WTC11 (cell line): ENCODE measurements at regions not wholly inside any gene's neighbourhood (a gene's known extent, or its start where the extent isn't known, plus 50 kb on each side); places are given as distances from the start of the nearest gene placed in this dataset.
"Not testable (repeated sequence)": the region's sequence is repeated elsewhere in the genome, so short reads cannot be mapped to it uniquely, and the experiment has no call there.

Source experiments
- ATAC-seq: fragments of 200-7000 bp; cut with Tn5 transposase; 2 replicates; pipeline ENCODE4 v1.10.0; 2021; ENCODE audit warnings: mild to moderate bottlenecking, moderate library complexity
- CTCF ChIA-PET: fragments of 300-600 bp; sonication (Branson Sonifier 250); formaldehyde crosslinking; loops from one replicate; lab custom pipeline; 2021; ENCODE audit warnings: antibody characterized with exemption; lab: Charles Lee
- POLR2A ChIA-PET: fragments of 350-600 bp; sonication (Branson Sonifier 250); formaldehyde crosslinking; loops from one replicate; lab custom pipeline; 2021; ENCODE audit warnings: antibody characterized with exemption; lab: Charles Lee
- DNase-seq: peaks from one replicate; pipeline ENCODE4 v3.0.0; 2021; ENCODE audit warnings: low spot score
- H3K27ac Mint-ChIP-seq: 2 replicates; pipeline ENCODE4 v1.8.0; 2021; ENCODE audit warnings: mixed read lengths
- H3K27me3 Mint-ChIP-seq: 2 replicates; pipeline ENCODE4 v1.8.0; 2021; ENCODE audit warnings: low read depth, mild to moderate bottlenecking, moderate library complexity, mixed read lengths
- H3K36me3 Mint-ChIP-seq: 2 replicates; pipeline ENCODE4 v1.8.0; 2021; ENCODE audit warnings: mixed read lengths
- H3K4me1 Mint-ChIP-seq: 2 replicates; pipeline ENCODE4 v1.8.0; 2022; ENCODE audit warnings: mixed read lengths
- H3K4me3 Mint-ChIP-seq: 2 replicates; pipeline ENCODE4 v1.8.0; 2021; ENCODE audit warnings: mild to moderate bottlenecking, moderate library complexity, mixed read lengths
- H3K9me3 Mint-ChIP-seq: 2 replicates; pipeline ENCODE4 v1.8.0; 2021; ENCODE audit warnings: mixed read lengths
- E2F4 ChIP-seq: sonication (generic); formaldehyde crosslinking; IDR thresholded peaks from 2 replicates; pipeline ENCODE4 v1.8.1; 2022; ENCODE audit warnings: low read depth, mild to moderate bottlenecking, moderate library complexity, missing genetic modification reagents, borderline replicate concordance
- E2F5 ChIP-seq: sonication (generic); formaldehyde crosslinking; IDR thresholded peaks from 2 replicates; pipeline ENCODE4 v1.8.1; 2022; ENCODE audit warnings: mild to moderate bottlenecking, moderate library complexity, missing genetic modification reagents
- GABPB1 ChIP-seq: sonication (generic); formaldehyde crosslinking; IDR thresholded peaks from 2 replicates; pipeline ENCODE4 v1.8.1; 2023; ENCODE audit warnings: mild to moderate bottlenecking, missing genetic modification reagents
- HMGA2 ChIP-seq: fragments of 250-450 bp; sonication (Bioruptor Pico); IDR thresholded peaks from 2 replicates; pipeline ENCODE4 v1.4.0; 2021; ENCODE audit warnings: mild to moderate bottlenecking, moderate library complexity
- IRF2 ChIP-seq: sonication (generic); formaldehyde crosslinking; IDR thresholded peaks from 2 replicates; pipeline ENCODE4 v1.8.0; 2022; ENCODE audit warnings: low read depth, missing genetic modification reagents, borderline replicate concordance
- MXD4 ChIP-seq: fragments of 250-450 bp; sonication (Bioruptor Pico); IDR thresholded peaks from 2 replicates; pipeline ENCODE4 v1.8.0; 2021; ENCODE audit warnings: mild to moderate bottlenecking, moderate library complexity, borderline replicate concordance
- SMAD3 ChIP-seq: sonication (generic); formaldehyde crosslinking; IDR thresholded peaks from 2 replicates; pipeline ENCODE4 v1.8.0; 2022; ENCODE audit warnings: missing genetic modification reagents, mild to moderate bottlenecking, borderline replicate concordance
- SMAD4 ChIP-seq: sonication (generic); formaldehyde crosslinking; IDR thresholded peaks from 2 replicates; pipeline ENCODE4 v1.8.0; 2022; ENCODE audit warnings: mild to moderate bottlenecking, missing genetic modification reagents
- ZBTB21 ChIP-seq: sonication (generic); formaldehyde crosslinking; IDR thresholded peaks from 2 replicates; pipeline ENCODE4 v1.8.1; 2023; ENCODE audit warnings: mild to moderate bottlenecking, missing genetic modification reagents, borderline replicate concordance
- ZNF232 ChIP-seq: sonication (generic); formaldehyde crosslinking; IDR thresholded peaks from 2 replicates; pipeline ENCODE4 v1.8.0; 2022; ENCODE audit warnings: mild to moderate bottlenecking, missing genetic modification reagents
- ZNF263 ChIP-seq: sonication (generic); formaldehyde crosslinking; IDR thresholded peaks from 2 replicates; pipeline ENCODE4 v1.8.1; 2022; ENCODE audit warnings: low read depth, mild to moderate bottlenecking, moderate library complexity, missing genetic modification reagents
- TF ChIP-seq, protein P1 (sequence below): sonication (generic); formaldehyde crosslinking; IDR thresholded peaks from 2 replicates; pipeline ENCODE4 v1.8.0; 2023; ENCODE audit warnings: missing genetic modification reagents, mild to moderate bottlenecking, borderline replicate concordance
- TF ChIP-seq, protein P2 (sequence below): sonication (generic); formaldehyde crosslinking; IDR thresholded peaks from 2 replicates; pipeline ENCODE4 v1.8.0; 2022; ENCODE audit warnings: mild to moderate bottlenecking, missing genetic modification reagents
- TF ChIP-seq, protein P3 (sequence below): sonication (generic); formaldehyde crosslinking; IDR thresholded peaks from 2 replicates; pipeline ENCODE4 v1.8.0; 2023; ENCODE audit warnings: missing genetic modification reagents
- TF ChIP-seq, protein P4 (sequence below): fragments of 250-450 bp; sonication (Bioruptor Pico); IDR thresholded peaks from 2 replicates; pipeline ENCODE4 v1.9.0; 2021; ENCODE audit warnings: mild to moderate bottlenecking

DNA sequence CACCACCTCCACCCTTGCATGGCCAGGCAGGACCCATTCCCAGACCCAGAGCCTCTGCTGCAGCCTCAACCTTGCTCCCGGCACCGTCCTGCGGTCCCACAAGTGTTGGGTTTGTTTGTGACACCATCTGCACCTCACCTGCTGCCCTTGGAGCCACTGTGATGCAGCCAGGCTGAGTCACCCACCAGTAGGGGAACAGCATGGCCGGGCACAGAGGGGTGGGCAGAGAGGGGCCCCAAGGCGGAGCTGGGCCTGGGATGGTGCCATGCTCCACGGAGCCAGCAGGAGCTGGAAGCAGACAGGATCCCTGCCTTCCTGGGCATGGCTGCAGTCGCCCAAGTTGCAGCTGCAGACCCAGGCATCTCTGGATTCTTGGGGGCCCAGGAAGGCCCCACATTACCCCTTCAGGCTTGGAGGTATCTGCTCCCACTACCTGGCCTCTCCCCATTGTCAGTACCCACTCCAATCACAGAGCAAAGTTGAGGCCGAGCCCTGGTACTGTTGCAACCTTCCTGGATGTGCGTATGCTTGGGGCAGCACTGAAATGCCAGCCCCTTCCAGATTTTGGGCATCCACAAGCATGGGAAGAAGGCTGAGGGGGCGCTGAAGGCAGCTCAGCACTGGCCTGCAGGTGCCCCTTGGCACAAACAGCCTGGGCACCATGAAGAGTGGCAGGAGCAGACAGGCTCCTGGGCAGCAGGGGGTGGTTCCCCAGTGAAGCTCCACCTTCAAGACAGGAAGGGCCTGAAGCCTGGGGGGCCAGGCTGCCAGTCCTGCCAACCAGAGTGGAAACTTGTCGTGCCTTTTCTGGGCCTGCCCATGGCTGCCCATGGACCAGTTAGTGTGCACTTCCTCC lies 172.8 kb downstream of the MATN1 start (continued):
- TF ChIP-seq, protein P1, sequence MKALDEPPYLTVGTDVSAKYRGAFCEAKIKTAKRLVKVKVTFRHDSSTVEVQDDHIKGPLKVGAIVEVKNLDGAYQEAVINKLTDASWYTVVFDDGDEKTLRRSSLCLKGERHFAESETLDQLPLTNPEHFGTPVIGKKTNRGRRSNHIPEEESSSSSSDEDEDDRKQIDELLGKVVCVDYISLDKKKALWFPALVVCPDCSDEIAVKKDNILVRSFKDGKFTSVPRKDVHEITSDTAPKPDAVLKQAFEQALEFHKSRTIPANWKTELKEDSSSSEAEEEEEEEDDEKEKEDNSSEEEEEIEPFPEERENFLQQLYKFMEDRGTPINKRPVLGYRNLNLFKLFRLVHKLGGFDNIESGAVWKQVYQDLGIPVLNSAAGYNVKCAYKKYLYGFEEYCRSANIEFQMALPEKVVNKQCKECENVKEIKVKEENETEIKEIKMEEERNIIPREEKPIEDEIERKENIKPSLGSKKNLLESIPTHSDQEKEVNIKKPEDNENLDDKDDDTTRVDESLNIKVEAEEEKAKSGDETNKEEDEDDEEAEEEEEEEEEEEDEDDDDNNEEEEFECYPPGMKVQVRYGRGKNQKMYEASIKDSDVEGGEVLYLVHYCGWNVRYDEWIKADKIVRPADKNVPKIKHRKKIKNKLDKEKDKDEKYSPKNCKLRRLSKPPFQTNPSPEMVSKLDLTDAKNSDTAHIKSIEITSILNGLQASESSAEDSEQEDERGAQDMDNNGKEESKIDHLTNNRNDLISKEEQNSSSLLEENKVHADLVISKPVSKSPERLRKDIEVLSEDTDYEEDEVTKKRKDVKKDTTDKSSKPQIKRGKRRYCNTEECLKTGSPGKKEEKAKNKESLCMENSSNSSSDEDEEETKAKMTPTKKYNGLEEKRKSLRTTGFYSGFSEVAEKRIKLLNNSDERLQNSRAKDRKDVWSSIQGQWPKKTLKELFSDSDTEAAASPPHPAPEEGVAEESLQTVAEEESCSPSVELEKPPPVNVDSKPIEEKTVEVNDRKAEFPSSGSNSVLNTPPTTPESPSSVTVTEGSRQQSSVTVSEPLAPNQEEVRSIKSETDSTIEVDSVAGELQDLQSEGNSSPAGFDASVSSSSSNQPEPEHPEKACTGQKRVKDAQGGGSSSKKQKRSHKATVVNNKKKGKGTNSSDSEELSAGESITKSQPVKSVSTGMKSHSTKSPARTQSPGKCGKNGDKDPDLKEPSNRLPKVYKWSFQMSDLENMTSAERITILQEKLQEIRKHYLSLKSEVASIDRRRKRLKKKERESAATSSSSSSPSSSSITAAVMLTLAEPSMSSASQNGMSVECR (CRISPR knock-in tag): no peak
- TF ChIP-seq SMAD3 (no peak), GABPB1 (CRISPR knock-in tag) (no peak)

- H3K4me1 Mint-ChIP-seq, CTCF ChIA-PET, H3K36me3 Mint-ChIP-seq, H3K9me3 Mint-ChIP-seq, POLR2A ChIA-PET, ATAC-seq, H3K27ac Mint-ChIP-seq, H3K27me3 Mint-ChIP-seq, DNase-seq, H3K4me3 Mint-ChIP-seq: not testable (repeated sequence)
Observed at GRCh38 chr1:30549872-30550271, 173.5 kb downstream of the MATN1 start.

GRCh38 chr1:30548294-30548693 lies 175.1 kb downstream of the MATN1 start:
- POLR2A ChIA-PET: no interaction called here

GRCh38 chr1:30547326-30547725 lies 176.1 kb downstream of the MATN1 start:
- H3K36me3 Mint-ChIP-seq, H3K27ac Mint-ChIP-seq, ATAC-seq, H3K4me1 Mint-ChIP-seq, POLR2A ChIA-PET, H3K4me3 Mint-ChIP-seq, DNase-seq, CTCF ChIA-PET, H3K27me3 Mint-ChIP-seq: not testable (repeated sequence)
- H3K9me3 Mint-ChIP-seq: peaks cover 14% of the 10 kb centered on the region

More at GRCh38 chr1:30548294-30548693, 175.1 kb downstream of the MATN1 start:
- no peaks in the 10 kb centered on the region for H3K4me1 Mint-ChIP-seq
- no peak for DNase-seq
- H3K4me3 Mint-ChIP-seq: no peak overlapping the region
- no peak for ATAC-seq
- TF ChIP-seq, protein P2, sequence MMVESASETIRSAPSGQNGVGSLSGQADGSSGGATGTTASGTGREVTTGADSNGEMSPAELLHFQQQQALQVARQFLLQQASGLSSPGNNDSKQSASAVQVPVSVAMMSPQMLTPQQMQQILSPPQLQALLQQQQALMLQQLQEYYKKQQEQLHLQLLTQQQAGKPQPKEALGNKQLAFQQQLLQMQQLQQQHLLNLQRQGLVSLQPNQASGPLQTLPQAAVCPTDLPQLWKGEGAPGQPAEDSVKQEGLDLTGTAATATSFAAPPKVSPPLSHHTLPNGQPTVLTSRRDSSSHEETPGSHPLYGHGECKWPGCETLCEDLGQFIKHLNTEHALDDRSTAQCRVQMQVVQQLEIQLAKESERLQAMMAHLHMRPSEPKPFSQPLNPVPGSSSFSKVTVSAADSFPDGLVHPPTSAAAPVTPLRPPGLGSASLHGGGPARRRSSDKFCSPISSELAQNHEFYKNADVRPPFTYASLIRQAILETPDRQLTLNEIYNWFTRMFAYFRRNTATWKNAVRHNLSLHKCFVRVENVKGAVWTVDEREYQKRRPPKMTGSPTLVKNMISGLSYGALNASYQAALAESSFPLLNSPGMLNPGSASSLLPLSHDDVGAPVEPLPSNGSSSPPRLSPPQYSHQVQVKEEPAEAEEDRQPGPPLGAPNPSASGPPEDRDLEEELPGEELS (CRISPR knock-in tag): no peak
- peak; percentile 99 for TF ChIP-seq HMGA2 (CRISPR knock-in tag)
- TF ChIP-seq, protein P3, sequence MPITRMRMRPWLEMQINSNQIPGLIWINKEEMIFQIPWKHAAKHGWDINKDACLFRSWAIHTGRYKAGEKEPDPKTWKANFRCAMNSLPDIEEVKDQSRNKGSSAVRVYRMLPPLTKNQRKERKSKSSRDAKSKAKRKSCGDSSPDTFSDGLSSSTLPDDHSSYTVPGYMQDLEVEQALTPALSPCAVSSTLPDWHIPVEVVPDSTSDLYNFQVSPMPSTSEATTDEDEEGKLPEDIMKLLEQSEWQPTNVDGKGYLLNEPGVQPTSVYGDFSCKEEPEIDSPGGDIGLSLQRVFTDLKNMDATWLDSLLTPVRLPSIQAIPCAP (CRISPR knock-in tag): no peak
- no peaks in the 10 kb centered on the region for H3K36me3 Mint-ChIP-seq
- no peak overlapping the region for H3K27ac Mint-ChIP-seq
- H3K27me3 Mint-ChIP-seq: peaks cover 3% of the 10 kb centered on the region; the same call in 1 of the 2 replicates
- peaks cover 10% of the 10 kb centered on the region for H3K9me3 Mint-ChIP-seq
- CTCF ChIA-PET: no interaction called here

DNA sequence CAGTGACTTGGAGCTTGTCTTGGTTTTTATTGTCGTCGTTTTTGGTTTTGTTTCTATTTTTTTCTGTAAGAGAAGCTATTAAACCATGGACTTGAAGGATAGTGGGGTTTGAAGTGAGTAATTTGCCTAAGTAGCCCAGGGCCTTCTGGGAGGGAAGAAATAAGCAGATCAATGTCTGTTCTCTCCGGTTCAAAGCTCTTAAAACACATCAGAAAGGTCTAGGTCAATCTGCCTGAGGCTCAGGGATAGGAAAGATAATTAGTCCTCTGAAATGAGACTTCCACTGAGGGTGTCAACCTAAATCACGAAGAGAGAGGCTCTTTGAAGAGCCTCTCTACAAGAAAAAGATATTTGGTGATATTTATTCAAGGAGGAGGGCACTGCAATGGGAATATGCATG lies 178.0 kb downstream of the MATN1 start:
- Mint-ChIP-seq H3K9me3 (peaks cover 25% of the 10 kb centered on the region), H3K27ac (no peak overlapping the region), H3K36me3 (peaks cover 3% of the 10 kb centered on the region; the same call in 1 of the 2 replicates), H3K4me3 (no peak overlapping the region), H3K27me3 (peaks cover 3% of the 10 kb centered on the region; the same call in 1 of the 2 replicates), H3K4me1 (no peaks in the 10 kb centered on the region)
- DNase-seq: no peak
- CTCF ChIA-PET: interaction anchor here (0.9 kb wide), 1 partner anchor 140 kb away, joined by 3 read pairs; no protein-coding TSS in a partner anchor
- no peak for ATAC-seq
- POLR2A ChIA-PET: no interaction called here
- TF ChIP-seq SMAD4 (CRISPR knock-in tag) (no peak), ZBTB21 (CRISPR knock-in tag) (no peak), IRF2 (CRISPR knock-in tag) (no peak), MXD4 (CRISPR knock-in tag) (no peak), ZNF263 (CRISPR knock-in tag) (no peak), GABPB1 (CRISPR knock-in tag) (no peak), ZNF232 (no peak), E2F4 (CRISPR knock-in tag) (no peak), E2F5 (CRISPR knock-in tag) (no peak)
- TF ChIP-seq, protein P4, sequence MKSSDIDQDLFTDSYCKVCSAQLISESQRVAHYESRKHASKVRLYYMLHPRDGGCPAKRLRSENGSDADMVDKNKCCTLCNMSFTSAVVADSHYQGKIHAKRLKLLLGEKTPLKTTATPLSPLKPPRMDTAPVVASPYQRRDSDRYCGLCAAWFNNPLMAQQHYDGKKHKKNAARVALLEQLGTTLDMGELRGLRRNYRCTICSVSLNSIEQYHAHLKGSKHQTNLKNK: no peak
